ENCODE measurements at regions not wholly inside any gene's neighbourhood (a gene's known extent, or its start where the extent isn't known, plus 50 kb on each side); places are given as distances from the start of the nearest gene placed in this dataset.

DNA sequence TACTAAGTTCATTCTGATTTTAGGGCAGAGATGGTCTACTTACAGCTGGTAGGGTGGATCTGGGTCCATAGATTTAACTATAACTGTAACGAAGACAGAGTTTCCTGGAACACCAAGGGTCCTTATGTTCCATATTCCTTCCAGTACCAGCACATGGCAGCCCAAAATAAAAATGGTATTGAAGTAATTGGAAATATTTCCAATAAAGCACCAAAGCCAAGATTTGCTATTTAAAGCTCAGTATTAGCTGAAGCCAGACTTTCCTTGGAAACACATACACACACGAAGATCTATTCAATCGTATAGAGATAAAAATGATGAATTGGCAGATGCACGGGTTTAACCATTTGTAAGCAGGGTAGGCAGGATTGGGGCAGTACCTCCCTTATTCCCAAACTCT, 289.1 kb upstream of the SORCS1 start:
- no peak for DNase-seq

GRCh38 chr10:107451047-107451446, 286.5 kb upstream of the SORCS1 start:
- no peak for DNase-seq

GRCh38 chr10:107450056-107450455, 285.6 kb upstream of the SORCS1 start:
- DNase-seq, result no peak

DNA sequence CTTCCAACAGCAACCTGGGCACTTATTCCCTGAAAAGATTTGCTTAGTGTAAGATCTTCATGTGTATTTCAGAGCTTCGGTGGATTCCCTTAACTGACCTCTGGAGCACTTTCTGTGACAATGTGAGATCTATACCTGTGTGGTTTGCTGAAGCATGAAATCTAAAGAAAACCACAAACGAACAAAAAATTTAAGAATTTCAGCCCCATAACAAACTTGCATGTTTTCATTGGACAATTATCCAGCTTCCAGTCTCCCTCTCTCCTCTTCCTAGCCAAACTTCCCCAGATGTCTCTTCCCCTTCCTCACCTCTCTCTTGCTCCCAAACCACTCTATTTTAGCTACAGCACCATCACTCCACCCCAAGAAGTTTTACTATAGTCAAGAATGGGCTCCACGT, 279.9 kb upstream of the SORCS1 start:
- DNase-seq, result no peak

GRCh38 chr10:107443813-107444212, 279.3 kb upstream of the SORCS1 start:
- no peak for DNase-seq

DNA sequence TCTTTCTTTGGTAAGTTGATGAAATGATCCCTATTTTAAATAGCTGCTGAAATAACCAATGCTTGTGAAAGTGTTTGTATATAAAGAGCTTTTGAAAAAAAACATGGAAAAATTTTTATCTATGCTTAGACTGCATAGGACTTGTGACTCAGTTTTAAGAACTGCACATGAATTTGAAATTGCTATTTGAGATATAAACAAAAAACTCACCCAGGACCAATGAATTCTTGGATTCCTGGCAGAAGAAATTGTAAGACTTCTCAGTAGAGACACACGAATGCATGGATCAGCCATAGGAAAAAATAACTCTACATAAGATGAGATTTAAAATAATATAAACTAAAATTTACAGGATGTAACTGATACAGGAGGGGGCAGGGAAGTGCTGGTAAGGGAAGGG, 278.8 kb upstream of the SORCS1 start:
- no peak for DNase-seq

DNA sequence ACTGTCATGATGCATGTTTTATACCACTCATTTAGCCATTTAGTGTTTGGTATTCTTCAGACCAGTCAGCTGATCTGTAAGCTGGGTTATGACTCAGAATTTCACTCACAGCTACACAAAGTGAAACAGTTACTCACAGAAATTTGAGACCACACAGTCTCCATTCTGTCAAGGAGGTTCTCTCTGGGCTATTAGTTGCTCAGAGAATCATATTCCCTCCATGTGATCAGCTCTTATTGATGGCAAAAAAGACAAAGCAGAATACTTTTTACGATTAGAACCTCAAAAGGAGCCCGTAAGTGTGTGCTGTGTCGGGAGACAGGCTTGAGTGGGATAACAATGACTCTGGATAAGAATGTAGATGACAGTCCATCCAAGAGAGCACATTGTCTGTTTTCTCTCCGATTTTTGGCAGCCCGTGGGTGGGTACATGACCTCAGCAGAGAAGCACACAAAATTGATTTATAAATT, 277.6 kb upstream of the SORCS1 start:
- no peak for DNase-seq

- DNase-seq, result no peak
These were observed 276.2 kb upstream of the SORCS1 start for GRCh38 chr10:107440741-107441140.

- DNase-seq, result no peak
These were observed 273.4 kb upstream of the SORCS1 start for GRCh38 chr10:107437921-107438320.

DNA sequence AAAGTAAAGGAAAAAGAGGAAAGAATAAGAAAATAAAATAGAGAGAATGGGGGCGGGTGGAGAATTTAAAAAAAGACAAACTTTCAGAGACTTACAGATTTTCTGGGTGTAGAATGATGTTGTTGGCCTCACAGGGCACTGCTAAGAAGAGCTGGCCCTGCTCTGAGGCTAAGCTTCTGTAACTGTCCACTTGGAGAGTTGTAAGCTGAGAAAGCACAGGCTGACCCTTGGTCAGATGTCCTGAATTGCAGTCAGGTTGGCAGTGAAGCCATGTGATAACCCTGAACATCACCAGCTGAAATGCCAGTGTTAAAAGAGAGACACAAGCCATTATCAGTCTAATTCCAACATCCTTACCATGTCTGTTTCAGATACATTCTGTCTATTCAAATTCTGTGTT, 272.1 kb upstream of the SORCS1 start:
- no peak for DNase-seq

GRCh38 chr10:107434854-107435253, 270.3 kb upstream of the SORCS1 start:
- no peak for DNase-seq

DNA sequence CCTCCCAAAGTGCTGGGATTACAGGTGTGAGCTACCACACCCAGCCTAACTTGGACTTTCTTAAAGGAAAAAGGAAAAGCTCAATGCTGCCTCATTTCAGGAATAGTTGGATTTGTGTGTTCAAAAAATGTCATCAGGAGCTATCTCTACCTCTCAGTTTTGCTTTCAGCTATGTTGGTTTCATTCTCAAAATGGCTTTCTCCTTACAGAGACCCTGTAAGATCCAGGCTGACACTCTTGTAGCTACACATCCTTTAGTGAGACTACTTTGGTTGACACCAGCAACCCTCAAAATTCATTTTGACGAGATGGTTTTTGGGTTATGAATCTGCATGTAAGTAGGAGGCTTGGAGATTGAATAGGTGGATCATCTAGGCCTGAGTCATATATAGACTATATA, 269.7 kb upstream of the SORCS1 start:
- no peak for DNase-seq

GRCh38 chr10:107433605-107434004, 269.1 kb upstream of the SORCS1 start:
- no peak for DNase-seq

- DNase-seq, result no peak
These were observed 265.9 kb upstream of the SORCS1 start for GRCh38 chr10:107430446-107430845.

- no peak for DNase-seq
These were observed 262.5 kb upstream of the SORCS1 start for GRCh38 chr10:107427016-107427415.

DNA sequence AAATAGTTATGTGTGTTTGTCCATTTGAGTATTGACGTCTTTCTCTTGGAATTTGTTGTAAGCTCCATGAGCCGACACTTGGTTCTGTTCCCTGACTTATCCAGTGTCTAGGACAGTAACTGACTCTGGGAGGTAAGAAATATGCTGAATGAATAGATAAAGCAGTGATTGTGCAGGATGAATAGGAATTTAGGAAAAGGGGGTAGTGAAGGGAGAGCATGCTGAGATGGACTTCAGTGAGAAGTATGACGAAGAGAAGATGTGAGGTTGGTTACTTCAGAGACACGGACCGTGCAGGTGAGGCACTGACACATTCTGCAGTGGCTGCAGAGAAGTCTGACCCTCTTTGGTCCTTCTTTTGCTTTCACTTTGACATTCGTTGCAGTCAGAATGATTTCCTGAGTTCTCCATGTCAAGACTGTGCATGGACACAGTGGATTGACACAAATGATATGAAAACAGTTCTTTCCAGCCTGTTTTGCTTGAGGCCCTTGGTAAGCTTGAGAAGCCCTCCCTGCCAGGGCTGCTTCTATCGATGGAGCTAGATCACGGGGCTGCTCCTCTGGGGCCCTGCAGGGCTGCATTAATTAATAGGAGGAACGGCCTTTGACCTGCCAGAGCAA, 261.5 kb upstream of the SORCS1 start:
- no peak for DNase-seq

DNA sequence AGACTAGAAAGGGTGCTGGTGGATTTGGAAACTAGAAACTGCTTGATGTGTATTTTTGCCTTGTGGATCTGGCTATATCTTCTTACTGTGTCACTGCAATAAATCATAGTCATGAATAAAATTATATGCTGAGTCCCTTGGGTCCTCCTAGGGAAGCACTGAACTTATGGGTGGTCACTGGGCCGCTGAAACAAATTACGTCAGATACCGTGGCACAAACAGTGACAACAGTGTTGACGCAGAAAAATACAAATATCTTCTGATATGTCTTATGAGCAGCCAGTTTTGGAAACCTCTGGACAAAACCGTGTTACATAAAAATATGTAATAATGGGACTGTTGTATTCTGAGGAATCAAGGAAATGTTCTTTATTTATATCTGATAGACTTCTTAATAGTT, 260.1 kb upstream of the SORCS1 start:
- DNase-seq, result no peak

GRCh38 chr10:107423903-107424302, 259.4 kb upstream of the SORCS1 start:
- no peak for DNase-seq

DNA sequence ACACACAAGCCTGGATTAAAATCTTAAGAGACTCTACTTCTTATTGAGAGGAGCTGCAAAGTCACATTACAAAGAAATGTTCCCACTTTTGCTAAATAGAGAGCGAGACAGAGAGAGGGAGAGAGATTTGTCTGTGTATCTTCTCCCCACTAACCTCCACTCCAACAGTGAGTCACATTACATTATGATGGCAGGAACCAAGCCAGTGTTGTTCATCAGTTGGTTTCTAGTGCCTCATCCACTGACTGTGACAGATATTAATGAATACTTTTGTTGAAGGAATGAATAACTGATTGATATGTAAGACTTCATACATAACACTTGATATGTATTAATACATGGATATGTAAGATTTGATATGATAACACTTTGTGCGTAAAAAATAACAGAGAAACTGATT, 258.2 kb upstream of the SORCS1 start:
- DNase-seq, result no peak

GRCh38 chr10:107420196-107420595, 255.7 kb upstream of the SORCS1 start:
- DNase-seq, result no peak

- no peak for DNase-seq
These were observed 253.7 kb upstream of the SORCS1 start for GRCh38 chr10:107418085-107418806.

GRCh38 chr10:107417446-107417845, 252.9 kb upstream of the SORCS1 start:
- DNase-seq, result no peak

GRCh38 chr10:107415446-107415845, 250.9 kb upstream of the SORCS1 start:
- no peak for DNase-seq

GRCh38 chr10:107413971-107414370, 249.5 kb upstream of the SORCS1 start:
- DNase-seq, result no peak

GRCh38 chr10:107409522-107409921, 245.0 kb upstream of the SORCS1 start:
- DNase-seq, result no peak

Measured in CD4-positive, alpha-beta T cell treated with Interleukin-21 for 1 hour (primary cell).